Stimulated activated CD4-positive, alpha-beta T cell treated with anti-CD3 and anti-CD28 coated beads, Interleukin-15, amount 100 ng/mL, for 24 hours (primary cell): ENCODE measurements at regions not wholly inside any gene's neighbourhood (a gene's known extent, or its start where the extent isn't known, plus 50 kb on each side); places are given as distances from the start of the nearest gene placed in this dataset.

Source experiments
- DNase-seq: peaks from one replicate; pipeline ENCODE4 v3.0.0-alpha.2; 2020

GRCh38 chr10:35705671-35706070, 63.6 kb upstream of the FZD8 start:
- no peak for DNase-seq

GRCh38 chr10:35705051-35705450, 63.0 kb upstream of the FZD8 start:
- no peak for DNase-seq

DNA sequence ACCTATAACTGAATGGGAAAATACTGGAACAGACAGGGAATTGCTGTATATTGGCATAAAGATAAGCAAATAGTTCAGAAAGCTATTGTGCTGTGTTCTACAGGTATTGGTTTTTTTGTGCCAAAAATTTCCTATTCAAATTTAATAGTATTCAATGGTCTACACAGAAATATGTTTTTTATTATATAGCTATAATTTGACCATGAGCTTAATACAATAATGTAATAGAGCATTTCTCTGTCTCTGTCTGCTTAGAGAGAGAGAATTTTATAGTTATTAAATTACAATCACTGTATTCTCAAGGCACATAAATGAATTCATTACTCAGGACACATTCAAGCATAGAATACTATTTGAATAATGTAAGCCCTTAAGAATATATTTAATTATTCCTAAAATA, 62.3 kb upstream of the FZD8 start:
- DNase-seq, result no peak

- no peak for DNase-seq
Observed at GRCh38 chr10:35700487-35700882, 58.4 kb upstream of the FZD8 start.

DNA sequence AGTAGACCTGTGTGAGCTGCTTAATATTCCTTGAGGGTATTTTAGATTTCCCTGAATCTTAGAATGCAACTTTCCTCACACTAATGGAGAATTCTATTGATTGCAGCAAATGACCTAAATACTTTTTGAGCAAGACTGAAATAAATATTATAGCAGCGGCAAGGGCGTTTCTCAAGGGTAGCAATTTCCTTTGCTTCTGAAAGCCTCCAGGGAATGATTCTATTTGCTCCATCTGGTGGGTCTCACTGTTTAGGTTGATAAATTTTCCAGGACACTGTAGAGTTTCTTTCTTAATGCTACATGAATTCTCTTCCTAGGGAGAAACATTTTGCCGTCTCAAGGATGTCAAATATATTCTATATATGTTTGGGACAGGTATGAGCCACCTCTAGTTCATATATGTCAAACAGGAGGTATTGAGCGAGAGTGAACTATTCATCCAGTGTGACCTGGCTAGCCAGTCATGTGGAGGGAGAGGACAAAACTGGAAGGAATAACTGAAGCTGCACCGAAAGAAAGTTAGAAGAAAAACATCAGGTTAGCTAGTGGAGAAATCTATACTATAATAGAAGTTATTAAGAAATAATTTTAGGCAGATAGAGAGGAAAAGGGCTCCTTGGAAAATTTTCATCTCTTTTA, 57.9 kb upstream of the FZD8 start:
- DNase-seq, result no peak

GRCh38 chr10:35696392-35697287, 54.5 kb upstream of the FZD8 start:
- no peak for DNase-seq

- DNase-seq, result no peak
Observed at GRCh38 chr10:35693800-35694199, 51.7 kb upstream of the FZD8 start.
